GM12865 (cell line): ENCODE measurements at regions not wholly inside any gene's neighbourhood (a gene's known extent, or its start where the extent isn't known, plus 50 kb on each side); places are given as distances from the start of the nearest gene placed in this dataset.

Experiments
- DNase-seq: peaks from one replicate; pipeline ENCODE4 v3.0.0; 2010; ENCODE audit warnings: low read depth
- H3K4me3 ChIP-seq: 2 replicates; pipeline ENCODE4 v1.5.1; 2011; ENCODE audit warnings: mild to moderate bottlenecking, low read depth, low read length, control low read depth
- CTCF ChIP-seq: IDR thresholded peaks from 2 replicates; pipeline ENCODE4 v1.5.1; 2011; ENCODE audit warnings: low read length, control low read depth, low read depth, inconsistent platforms; ENCODE audit not compliant: insufficient read depth; ENCODE audit errors: missing control alignments

DNA sequence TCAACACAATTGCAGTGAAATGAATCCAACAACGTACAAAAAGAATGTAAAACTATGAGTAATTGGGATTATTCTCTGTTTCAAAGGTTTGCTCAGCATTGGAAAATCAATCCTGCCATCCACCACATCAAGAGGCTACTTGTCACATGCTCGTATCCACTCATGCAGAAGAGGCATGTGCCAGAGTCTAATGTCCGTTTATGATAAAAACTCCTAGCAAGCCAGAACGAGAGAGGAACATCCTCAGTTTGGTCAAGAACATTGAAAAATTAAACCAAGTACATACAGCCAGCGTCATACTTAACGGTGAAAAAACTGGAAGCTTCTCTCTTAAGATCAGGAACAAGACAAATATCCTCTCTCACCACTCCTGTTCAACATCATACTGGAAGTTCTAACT is 563.9 kb upstream of the TMEM132C start:
- TF ChIP-seq CTCF = no peak
- no peak for DNase-seq
- no peak overlapping the region for H3K4me3 ChIP-seq

DNA sequence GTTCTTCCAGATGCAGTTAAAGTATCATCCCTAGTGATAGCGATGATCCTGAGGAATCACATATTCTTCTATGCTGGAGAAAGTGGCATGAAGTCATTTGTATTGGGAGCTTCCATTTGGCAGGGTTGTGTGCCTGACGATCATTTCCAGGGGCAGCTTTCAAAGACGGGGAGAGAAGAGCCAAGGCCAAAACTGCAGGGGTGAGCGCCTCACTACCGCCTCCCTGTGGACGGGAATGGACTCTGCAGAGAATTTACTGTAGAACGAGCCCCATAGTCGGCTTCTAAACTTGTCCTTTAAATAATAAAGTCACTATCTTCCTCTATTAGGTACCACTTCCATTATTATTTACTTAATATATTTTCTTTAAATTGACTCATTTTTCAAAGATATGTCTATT is 555.9 kb upstream of the TMEM132C start:
- DNase-seq = no peak
- peak; percentile 32 for TF ChIP-seq CTCF
- no peak overlapping the region for H3K4me3 ChIP-seq

DNA sequence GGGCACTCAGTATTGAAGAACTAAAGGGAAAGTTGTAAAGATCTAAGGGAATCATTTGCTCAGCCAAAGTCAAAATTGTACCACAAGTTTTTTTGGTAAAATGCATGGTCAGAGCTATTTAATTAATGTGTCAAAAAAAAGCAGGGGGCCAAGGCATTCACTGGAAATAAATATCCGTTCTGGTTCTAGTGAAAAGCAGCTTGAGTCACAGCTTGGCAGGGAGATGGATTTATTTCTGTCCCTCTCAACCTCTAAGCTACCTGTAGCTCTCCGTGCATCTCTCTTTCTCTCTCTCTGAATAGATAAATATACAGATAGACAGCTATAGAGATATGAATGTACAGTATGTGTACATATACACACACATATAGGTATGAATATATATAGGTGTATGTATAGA is 554.4 kb upstream of the TMEM132C start:
- no peak overlapping the region for H3K4me3 ChIP-seq
- DNase-seq = no peak
- no peak for TF ChIP-seq CTCF

DNA sequence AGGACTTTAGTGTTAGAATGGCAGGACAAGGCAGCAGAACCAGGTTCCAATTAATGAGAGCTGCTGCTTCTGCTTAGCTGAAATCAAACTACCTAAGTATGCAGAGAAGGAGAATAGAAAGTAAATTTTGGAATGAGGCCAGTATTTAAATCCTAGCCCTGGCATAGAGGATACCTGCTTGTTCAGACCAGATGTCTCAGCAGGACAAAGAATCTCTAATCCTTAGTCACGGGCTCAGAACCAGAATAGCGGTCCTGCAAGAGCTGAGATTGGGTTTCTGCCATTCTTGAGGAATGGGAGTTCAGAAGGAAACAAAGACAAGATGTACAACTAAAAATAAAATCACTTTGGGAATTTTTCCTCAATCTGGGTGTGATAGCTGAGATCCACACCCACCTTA is 550.8 kb upstream of the TMEM132C start:
- H3K4me3 ChIP-seq = no peak overlapping the region
- TF ChIP-seq CTCF = no peak
- no peak for DNase-seq

DNA sequence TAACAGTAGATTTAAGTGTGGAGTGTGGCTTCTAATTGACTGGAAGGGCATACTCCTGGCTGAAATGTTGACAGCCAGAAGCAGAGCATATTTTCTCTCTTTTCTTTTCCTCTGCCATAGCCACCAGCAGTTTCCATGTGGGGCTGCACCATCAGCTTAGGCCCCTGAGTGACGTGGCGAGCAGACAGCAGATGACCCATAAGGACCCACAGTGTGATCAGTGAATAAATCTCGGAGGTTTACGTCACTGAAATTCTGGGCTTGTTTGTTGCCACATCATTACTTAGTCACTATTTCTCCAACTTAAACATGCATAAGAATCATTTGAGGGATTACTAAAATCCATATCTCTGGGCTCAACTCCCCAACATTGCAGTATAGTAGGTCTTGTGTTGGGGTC is 549.7 kb upstream of the TMEM132C start:
- H3K4me3 ChIP-seq = no peak overlapping the region
- no peak for DNase-seq
- TF ChIP-seq CTCF = no peak

DNA sequence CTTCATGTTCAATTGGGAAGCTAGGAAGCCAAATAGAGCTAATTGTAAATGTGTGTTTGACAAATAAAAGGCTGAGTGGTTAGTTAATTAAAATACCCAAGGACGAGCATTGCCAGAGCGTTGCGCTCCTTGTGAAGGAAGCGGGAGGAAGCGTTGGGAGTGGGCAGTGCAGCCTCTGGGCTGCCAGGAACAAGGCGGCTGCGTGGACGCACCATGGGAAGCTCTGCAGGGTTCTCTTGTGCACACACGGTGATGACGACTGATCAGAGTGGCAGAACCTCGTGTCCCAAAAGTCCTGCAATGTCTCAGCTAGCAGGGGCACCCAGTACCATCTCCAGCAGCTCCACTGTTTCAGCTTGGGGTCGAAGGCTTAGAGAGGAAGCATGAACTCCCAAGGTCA is 546.6 kb upstream of the TMEM132C start:
- no peak for DNase-seq
- TF ChIP-seq CTCF = no peak
- no peak overlapping the region for H3K4me3 ChIP-seq

- TF ChIP-seq CTCF = no peak
- no peak for DNase-seq
These were observed 544.4 kb upstream of the TMEM132C start for GRCh38 chr12:127722611-127723010.

More at GRCh38 chr12:127722611-127723010, 544.4 kb upstream of the TMEM132C start:
- H3K4me3 ChIP-seq = no peak overlapping the region
